Immature natural killer cell (primary cell): ENCODE measurements at regions not wholly inside any gene's neighbourhood (a gene's known extent, or its start where the extent isn't known, plus 50 kb on each side); places are given as distances from the start of the nearest gene placed in this dataset.
A peak's percentile ranks its signal among the peaks of the same experiment; 100 is the strongest.

Experiments
- DNase-seq, 3 donors: peaks; one replicate each; pipeline ENCODE4 v3.0.0; 2022; ENCODE audit warnings: mixed read lengths in 1 of 3
- H3K27ac Mint-ChIP-seq, 6 donors: one replicate each; pipeline ENCODE4 v1.8.0; 2020; ENCODE audit warnings: mixed read lengths in 6 of 6, mild to moderate bottlenecking in 5 of 6, inconsistent platforms in 4 of 6, moderate library complexity in 3 of 6
- H3K27me3 Mint-ChIP-seq, 3 donors: one replicate each; pipeline ENCODE4 v1.8.0; 2020 to 2021; ENCODE audit warnings: low read depth in 3 of 3, mild to moderate bottlenecking in 3 of 3, mixed read lengths in 3 of 3, moderate library complexity in 3 of 3, inconsistent platforms in 1 of 3
- H3K36me3 Mint-ChIP-seq, 3 donors: one replicate each; pipeline ENCODE4 v1.8.0; 2020; ENCODE audit warnings: mixed read lengths in 3 of 3, inconsistent platforms in 2 of 3, mild to moderate bottlenecking in 2 of 3
- H3K4me1 Mint-ChIP-seq, 2 donors: one replicate each; pipeline ENCODE4 v1.8.0; 2020; ENCODE audit warnings: inconsistent platforms in 2 of 2, mild to moderate bottlenecking in 2 of 2, mixed read lengths in 2 of 2, moderate library complexity in 1 of 2
- H3K4me3 Mint-ChIP-seq, 5 donors: one replicate each; pipeline ENCODE4 v1.8.0; 2020; ENCODE audit warnings: mild to moderate bottlenecking in 5 of 5, mixed read lengths in 5 of 5, inconsistent platforms in 3 of 5, moderate library complexity in 3 of 5
- H3K9me3 Mint-ChIP-seq, 6 donors: one replicate each; pipeline ENCODE4 v1.8.0; 2020; ENCODE audit warnings: mild to moderate bottlenecking in 6 of 6, mixed read lengths in 6 of 6, inconsistent platforms in 4 of 6, moderate library complexity in 3 of 6

DNA sequence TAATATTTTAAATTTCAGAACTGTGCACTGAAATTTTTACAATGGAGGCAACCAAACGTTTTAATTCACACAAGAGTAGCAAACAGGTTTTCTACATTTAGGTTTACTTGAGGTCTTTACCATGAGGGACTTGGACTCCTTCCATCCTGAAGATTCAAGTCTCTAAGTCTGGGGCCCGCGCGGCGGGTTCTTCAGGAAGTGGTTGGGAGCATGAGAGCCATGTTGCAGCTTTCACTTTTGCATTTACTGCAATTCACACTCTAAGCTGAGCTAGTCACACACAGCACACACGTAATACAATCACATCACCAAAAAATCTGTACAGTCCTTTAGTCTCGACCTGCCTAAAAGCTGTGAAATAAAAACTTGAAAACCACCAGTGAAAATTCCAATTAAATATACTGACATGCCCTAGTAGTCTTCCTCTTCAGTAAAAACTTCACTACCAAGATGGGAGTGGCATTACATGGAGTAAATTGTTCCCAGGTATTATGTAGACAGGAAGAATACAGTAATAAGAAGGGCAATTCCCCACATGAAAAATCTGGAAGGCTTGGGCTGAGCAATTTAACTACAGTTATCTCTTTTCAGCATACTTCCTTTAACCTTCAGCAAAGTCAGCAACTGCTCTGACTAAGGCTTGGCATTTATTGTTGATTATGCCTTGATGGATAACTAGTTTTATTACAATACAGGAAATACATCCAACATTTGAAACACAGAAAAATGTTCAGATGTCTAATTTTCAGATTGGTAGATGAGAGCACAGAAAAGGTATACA, 571.1 kb upstream of the DIPK2B start:
- Mint-ChIP-seq H3K4me3 (peak overlapping the region; percentile 89 to 100 (median 91)), H3K27ac (peak overlapping the region; percentile 86 to 98 (median 96)), H3K36me3 (no peaks in the 10 kb centered on the region), H3K27me3 (peaks cover 0 to 7% (median 2%) of the 10 kb centered on the region in 3 donors), H3K4me1 (peaks cover 40 to 53% of the 10 kb centered on the region in 2 donors), H3K9me3 (no peaks in the 10 kb centered on the region)
- peak; percentile 74 to 75 (median 74) for DNase-seq

DNA sequence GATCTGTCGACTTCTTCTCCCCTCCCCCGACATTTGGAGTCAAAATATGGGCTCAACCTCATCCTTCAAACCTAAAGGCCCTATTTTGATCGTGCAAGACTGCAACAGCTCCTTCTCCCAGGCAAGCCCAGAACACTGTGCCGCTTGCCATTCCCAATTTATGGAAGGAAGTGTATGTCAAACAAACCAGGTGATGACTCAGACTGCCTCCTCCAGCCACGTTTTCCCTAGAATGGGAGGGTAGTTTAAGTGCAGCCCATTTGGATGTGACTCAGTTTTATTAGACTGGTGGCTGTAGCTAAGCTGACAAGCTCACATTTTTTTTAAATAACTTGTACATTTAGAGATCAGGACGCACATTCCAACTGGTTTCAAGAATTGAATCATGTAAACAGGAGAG, 570.4 kb upstream of the DIPK2B start:
- peaks cover 0 to 6% (median 2%) of the 10 kb centered on the region in 3 donors for H3K27me3 Mint-ChIP-seq
- no peak for DNase-seq
- peaks cover 40 to 60% of the 10 kb centered on the region in 2 donors for H3K4me1 Mint-ChIP-seq
- H3K4me3 Mint-ChIP-seq = peak overlapping the region; percentile 89 to 100 (median 91)
- no peaks in the 10 kb centered on the region for H3K36me3 Mint-ChIP-seq
- no peaks in the 10 kb centered on the region for H3K9me3 Mint-ChIP-seq
- peak overlapping the region; percentile 86 to 98 (median 96) for H3K27ac Mint-ChIP-seq

DNA sequence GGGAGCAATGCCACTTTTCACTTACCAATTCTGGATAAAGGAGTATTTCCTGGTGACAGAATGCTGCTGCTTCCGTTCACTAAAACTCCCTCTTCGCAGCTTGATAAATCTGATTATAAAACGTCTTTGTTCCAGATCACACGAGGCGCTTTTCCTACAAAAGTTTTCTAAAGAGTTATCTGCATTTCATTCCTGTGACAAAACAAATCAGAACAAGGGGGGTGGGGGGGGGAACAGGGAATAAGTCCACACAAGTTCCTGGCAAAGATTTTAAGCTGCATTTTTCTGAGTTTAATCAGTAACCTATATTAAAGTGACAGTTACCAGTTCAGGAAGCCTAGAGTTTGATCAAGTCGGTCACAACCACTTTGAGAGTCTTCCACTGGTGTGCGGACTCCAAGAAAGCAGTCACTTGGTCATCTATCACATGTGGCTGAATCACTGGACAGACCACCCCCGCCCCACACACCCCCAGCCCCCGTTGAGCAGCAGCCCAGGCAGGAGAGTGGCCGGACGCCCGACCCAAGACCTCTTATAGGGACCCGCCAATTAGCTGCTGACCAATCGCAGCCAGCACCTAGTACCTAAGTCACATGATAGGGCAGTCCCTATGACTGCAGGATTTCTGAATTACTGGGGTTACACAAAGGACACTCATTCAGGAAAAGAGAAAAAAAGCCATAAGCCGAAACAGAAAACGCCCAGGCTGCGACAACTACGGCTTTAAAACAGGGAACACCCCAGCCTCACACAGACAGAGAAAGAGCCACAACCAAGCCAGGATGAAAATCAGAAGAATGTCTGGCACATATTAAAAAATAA, 569.3 kb upstream of the DIPK2B start:
- H3K4me1 Mint-ChIP-seq = peaks cover 49 to 71% of the 10 kb centered on the region in 2 donors

DNA sequence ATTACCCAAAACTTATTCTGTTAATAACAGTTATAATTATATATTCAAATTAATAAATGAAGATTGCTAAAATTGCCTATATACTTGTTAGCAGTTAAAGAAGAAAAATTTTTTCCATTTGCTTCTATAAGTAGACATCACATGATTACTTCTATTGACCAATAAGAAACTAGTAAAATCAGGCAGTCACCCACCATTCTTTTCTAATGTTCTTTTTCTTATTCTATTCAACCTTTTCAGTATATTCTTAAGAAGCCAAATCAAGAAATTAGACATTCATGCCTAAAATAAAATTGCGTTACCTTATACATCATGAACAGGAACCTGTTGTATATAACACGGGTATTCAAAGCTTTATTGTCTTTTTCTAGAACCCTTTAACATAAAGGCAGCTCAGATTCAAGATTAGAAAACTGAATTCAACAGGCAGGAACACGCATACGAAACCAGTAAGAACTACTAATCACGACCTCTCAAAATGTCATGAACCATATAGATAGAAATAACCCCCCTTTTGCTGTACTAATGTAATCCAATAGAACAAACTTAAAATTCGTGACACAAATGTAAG, 568.1 kb upstream of the DIPK2B start:
- Mint-ChIP-seq H3K27me3 (peaks cover 0 to 6% (median 2%) of the 10 kb centered on the region in 3 donors), H3K36me3 (no peaks in the 10 kb centered on the region), H3K4me3 (peak overlapping the region; percentile 89 to 100 (median 91)), H3K27ac (peak overlapping the region; percentile 90 to 98 (median 96)), H3K4me1 (peaks cover 50 to 78% of the 10 kb centered on the region in 2 donors), H3K9me3 (no peaks in the 10 kb centered on the region)
- no peak for DNase-seq

More for the DNA sequence above, 569.3 kb upstream of the DIPK2B start:
- Mint-ChIP-seq H3K4me3 (peak overlapping the region; percentile 89 to 100 (median 91)), H3K27ac (peak overlapping the region; percentile 90 to 98 (median 96)), H3K27me3 (peaks cover 0 to 6% (median 2%) of the 10 kb centered on the region in 3 donors), H3K36me3 (no peaks in the 10 kb centered on the region), H3K9me3 (no peaks in the 10 kb centered on the region)
- peak; percentile 53 to 59 (median 54) for DNase-seq

DNA sequence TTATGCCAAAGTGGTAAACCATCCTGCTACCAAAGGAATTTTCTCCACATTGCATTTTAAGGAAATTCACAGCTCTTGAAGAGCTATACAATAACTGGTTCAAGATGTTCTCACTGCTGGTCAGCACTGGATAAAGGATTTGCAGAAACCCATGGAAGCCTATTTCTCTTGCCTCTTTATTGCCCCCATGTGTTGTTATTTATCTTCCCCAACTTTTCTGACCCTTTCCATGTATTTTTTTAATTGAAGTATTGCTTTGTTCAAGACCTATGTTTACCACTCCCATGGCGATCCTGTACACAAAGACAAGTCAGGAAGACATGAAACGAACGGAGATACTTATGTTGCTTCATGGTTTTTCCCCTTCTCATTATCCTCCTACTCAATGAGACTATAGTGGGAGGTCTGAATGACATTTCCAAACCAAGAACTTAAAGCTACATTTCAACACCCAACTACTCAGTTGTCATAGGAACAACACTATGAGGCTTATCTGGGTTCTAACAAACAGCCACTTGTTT, 566.4 kb upstream of the DIPK2B start:
- Mint-ChIP-seq H3K36me3 (peaks cover 0 to 3% (median 1%) of the 10 kb centered on the region in 3 donors), H3K27ac (peak overlapping the region; percentile 88 to 98 (median 92)), H3K9me3 (no peaks in the 10 kb centered on the region), H3K27me3 (peaks cover 0 to 9% (median 2%) of the 10 kb centered on the region in 3 donors), H3K4me3 (peak overlapping the region; percentile 80 to 100 (median 87)), H3K4me1 (peaks cover 56 to 84% of the 10 kb centered on the region in 2 donors)
- no peak for DNase-seq

DNA sequence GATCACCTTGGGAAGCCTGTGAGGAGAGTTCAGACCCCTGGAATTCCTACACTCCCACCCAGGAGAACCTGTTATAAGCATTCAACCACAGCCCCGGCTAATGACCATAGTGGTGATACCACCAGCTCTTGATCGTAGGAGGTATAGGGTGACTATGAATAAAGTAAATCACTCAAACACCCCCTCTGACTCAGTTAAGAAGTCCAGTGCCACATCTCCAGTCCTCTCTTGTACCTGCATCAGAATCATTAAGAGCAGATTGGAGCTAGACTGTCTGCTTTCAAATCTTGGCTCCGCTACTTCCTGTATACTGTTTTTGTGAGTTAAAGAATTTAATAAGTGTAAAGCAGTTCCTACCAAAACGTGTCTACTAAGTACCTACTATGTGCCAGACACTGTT, 565.1 kb upstream of the DIPK2B start:
- Mint-ChIP-seq H3K36me3 (peaks cover 0 to 7% (median 5%) of the 10 kb centered on the region in 3 donors), H3K27ac (peak overlapping the region; percentile 24 to 98 (median 76)), H3K4me3 (peak overlapping the region; percentile 5 to 61 (median 23)), H3K9me3 (no peaks in the 10 kb centered on the region), H3K4me1 (peaks cover 49 to 79% of the 10 kb centered on the region in 2 donors), H3K27me3 (peaks cover 0 to 7% (median 2%) of the 10 kb centered on the region in 3 donors)
- DNase-seq = no peak

DNA sequence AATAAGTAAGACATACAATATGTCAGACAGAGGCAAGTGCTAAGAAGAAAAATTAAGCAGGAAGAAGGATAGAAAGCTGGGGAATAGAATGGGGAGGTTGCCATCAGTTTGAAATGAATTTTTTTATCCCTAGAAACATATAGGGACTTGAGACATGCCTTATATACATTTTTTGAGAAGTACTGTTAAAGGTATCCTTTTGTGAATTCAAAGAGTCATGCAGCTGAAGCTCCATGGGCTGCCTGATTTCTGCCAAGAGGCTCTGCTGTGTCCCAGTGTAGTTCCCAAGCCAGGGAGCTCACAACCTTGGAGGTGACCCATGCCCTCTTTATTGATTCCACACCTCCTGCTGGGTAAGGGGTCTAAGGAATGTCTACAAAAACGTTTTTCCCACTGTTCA, 564.6 kb upstream of the DIPK2B start:
- no peaks in the 10 kb centered on the region for H3K9me3 Mint-ChIP-seq
- peak overlapping the region in 4 of 5 donors; percentile 5 to 61 (median 45) for H3K4me3 Mint-ChIP-seq
- peaks cover 49 to 79% of the 10 kb centered on the region in 2 donors for H3K4me1 Mint-ChIP-seq
- H3K36me3 Mint-ChIP-seq = peaks cover 0 to 7% (median 7%) of the 10 kb centered on the region in 3 donors
- peak overlapping the region; percentile 24 to 98 (median 73) for H3K27ac Mint-ChIP-seq
- H3K27me3 Mint-ChIP-seq = peaks cover 0 to 6% (median 2%) of the 10 kb centered on the region in 3 donors
- DNase-seq = no peak

DNA sequence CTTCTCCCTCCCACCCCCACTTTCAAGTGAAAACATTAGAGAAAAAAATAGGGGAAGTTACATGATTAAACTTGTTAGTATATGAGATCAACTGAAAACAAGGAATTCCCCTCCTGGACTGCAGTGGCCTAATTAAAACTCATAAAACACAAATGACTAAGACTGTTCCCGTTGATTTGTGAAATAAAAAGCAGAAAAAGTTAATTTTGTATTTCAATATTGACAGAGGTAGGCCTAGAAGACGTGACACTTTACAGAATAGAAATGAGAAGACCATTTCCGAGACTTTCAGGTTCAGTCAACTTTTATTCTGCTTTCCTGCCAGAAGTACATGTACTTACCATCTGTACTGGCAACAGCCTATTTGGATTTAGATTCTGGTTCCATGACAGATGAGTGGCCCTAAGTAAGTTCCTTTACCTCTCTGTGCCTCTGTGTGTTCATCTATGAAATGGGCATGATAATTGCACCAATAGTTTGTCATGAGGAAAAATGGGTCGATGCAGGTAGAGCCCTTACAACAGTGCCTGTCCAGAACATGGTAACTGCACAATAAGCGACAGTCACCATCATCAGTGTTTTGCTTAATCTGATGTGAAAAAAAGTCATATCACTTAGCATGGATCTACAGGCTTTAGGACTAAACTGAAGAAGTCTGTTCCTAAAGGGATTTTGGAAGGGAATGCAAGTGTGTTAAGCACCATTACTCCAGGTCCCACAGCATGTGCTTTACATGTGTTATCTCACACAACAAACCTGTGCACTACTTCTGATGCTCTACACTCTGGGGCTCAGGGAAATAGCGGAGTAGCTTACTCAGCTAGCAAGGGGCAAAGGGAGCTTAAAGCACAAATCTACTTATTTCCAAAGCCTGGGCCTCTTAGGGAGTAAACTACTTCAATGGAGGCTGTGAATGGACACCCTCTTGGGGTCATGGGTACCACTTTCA, 562.3 kb upstream of the DIPK2B start:
- peaks cover 0 to 7% (median 7%) of the 10 kb centered on the region in 3 donors for H3K36me3 Mint-ChIP-seq
- no peak for DNase-seq
- H3K27me3 Mint-ChIP-seq = peaks cover 6 to 7% (median 6%) of the 10 kb centered on the region in 3 donors
- peak overlapping the region in 2 of 5 donors; percentile 19 to 42 for H3K4me3 Mint-ChIP-seq
- no peaks in the 10 kb centered on the region for H3K9me3 Mint-ChIP-seq
- H3K4me1 Mint-ChIP-seq = peaks cover 64 to 90% of the 10 kb centered on the region in 2 donors
- peak overlapping the region; percentile 30 to 77 (median 42) for H3K27ac Mint-ChIP-seq

DNA sequence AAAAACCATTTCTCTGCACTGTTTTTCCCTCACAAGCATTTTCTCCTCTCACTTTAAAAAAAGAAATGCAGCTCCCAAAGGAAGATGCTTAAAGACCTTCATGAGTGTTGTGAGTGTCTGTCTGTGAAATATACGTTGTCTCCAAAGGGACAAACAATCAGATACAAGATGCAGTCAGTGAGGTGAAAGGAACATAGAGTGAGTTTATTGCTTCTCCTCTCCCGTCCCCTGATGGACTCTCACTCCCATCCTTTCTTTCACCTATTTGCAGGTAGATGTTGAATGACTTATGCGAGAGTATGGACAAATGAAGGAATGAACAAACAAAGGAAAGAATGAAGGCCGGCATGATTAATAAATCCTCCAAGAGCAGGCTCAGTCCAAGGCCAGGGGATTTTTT, 561.2 kb upstream of the DIPK2B start:
- peaks cover 0 to 7% (median 7%) of the 10 kb centered on the region in 3 donors for H3K36me3 Mint-ChIP-seq
- H3K27ac Mint-ChIP-seq = peak overlapping the region in 5 of 6 donors; percentile 41 to 80 (median 71)
- peaks cover 4 to 7% (median 6%) of the 10 kb centered on the region in 3 donors for H3K27me3 Mint-ChIP-seq
- peak overlapping the region in 1 of 5 donors; percentile 65 for H3K4me3 Mint-ChIP-seq
- no peaks in the 10 kb centered on the region for H3K9me3 Mint-ChIP-seq
- DNase-seq = no peak
- peaks cover 64 to 90% of the 10 kb centered on the region in 2 donors for H3K4me1 Mint-ChIP-seq

DNA sequence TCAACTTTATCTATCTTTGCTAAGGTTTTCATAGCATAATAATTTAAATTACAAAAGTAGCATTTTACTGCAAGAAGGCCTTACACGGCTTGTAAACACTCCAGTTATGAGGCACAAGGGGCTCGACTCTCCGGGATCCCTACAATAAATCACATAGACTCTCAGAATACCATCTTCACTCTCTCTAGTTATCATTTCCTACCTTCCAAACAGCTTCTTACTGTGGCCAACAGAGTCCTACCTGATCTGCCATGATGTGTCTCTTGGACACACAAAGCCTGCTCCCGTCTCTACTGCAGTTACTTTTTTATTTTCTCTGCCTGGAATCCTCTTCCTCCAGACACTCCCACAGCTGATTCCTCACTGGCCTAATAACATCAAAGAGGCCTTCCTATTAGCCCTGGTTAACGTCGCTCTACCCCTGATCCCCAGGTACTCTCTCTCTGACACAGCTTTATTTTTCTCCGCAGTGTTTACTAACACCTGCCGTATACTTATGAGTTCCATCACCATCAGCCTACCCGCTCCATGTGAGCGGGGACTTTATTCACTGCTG, 559.6 kb upstream of the DIPK2B start:
- Mint-ChIP-seq H3K4me3 (peak overlapping the region in 4 of 5 donors; percentile 12 to 40 (median 34)), H3K9me3 (no peaks in the 10 kb centered on the region), H3K4me1 (peaks cover 70 to 90% of the 10 kb centered on the region in 2 donors), H3K27me3 (peaks cover 4 to 7% (median 6%) of the 10 kb centered on the region in 3 donors), H3K36me3 (peaks cover 0 to 7% (median 7%) of the 10 kb centered on the region in 3 donors), H3K27ac (peak overlapping the region; percentile 14 to 96 (median 82))
- DNase-seq = no peak

DNA sequence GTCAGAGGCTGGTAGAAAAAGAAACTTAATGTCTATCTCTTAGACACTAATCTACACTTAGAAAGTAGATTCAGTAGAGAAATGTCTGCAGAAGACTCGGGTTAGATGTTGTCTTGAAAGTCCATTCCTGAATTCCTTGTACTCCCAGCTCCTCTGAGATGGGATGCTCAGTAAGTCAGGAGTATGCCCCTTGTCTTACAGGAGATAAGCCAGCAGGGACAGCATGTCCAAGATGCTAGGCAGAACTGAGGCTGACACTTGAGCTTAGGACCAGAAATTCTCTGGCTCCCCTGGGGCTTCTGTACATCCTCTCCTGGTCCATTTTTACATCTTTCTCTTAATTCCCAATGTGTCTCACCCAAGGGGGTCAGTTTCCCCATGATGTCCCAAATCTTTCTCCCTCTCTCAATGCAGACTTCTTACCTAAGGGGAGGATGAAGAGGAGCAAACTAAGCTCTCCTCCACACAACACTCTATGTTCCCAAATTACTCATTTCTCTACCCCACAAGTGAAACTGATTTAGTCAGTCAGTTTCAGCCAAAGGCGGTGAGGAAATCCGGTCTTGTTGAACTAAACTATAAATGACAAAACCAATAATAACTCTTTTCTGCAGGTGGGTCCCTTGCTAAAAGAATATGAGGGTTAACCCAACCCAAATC, 558.2 kb upstream of the DIPK2B start:
- Mint-ChIP-seq H3K27ac (peak overlapping the region; percentile 91 to 99 (median 96)), H3K27me3 (peaks cover 4 to 7% (median 6%) of the 10 kb centered on the region in 3 donors), H3K4me1 (peaks cover 67 to 83% of the 10 kb centered on the region in 2 donors), H3K9me3 (no peaks in the 10 kb centered on the region), H3K36me3 (peaks cover 0 to 7% (median 7%) of the 10 kb centered on the region in 3 donors), H3K4me3 (peak overlapping the region; percentile 85 to 93 (median 89))
- DNase-seq = peak; percentile 38 to 47 (median 42)
